Mesodermal cell (in vitro differentiated cells): ENCODE measurements at regions not wholly inside any gene's neighbourhood (a gene's known extent, or its start where the extent isn't known, plus 50 kb on each side); places are given as distances from the start of the nearest gene placed in this dataset.

Source experiments
- H3K27ac ChIP-seq: 2 replicates; pipeline ENCODE4 v1.7.0; 2013; ENCODE audit warnings: mild to moderate bottlenecking, low read depth, low read length, moderate library complexity; ENCODE audit not compliant: severe bottlenecking
- H3K36me3 ChIP-seq: 2 replicates; pipeline ENCODE4 v1.7.1; 2013; ENCODE audit warnings: mild to moderate bottlenecking, low read length, moderate library complexity; ENCODE audit not compliant: control insufficient read depth, insufficient read depth
- H3K4me1 ChIP-seq: one replicate; pipeline ENCODE4 v1.7.1; 2013; ENCODE audit warnings: mild to moderate bottlenecking, low read length; ENCODE audit not compliant: insufficient read depth, control insufficient read depth, poor library complexity, severe bottlenecking
- H3K4me3 ChIP-seq: 2 replicates; pipeline ENCODE4 v1.7.0; 2013; ENCODE audit warnings: low read length, control low read depth, mild to moderate bottlenecking; ENCODE audit not compliant: insufficient read depth, poor library complexity, severe bottlenecking; ENCODE audit errors: extremely low read depth
- H3K9me3 ChIP-seq: 2 replicates; pipeline ENCODE4 v1.7.1; 2013; ENCODE audit warnings: mild to moderate bottlenecking, low read length, moderate library complexity; ENCODE audit not compliant: control insufficient read depth
- WGBS, 2 experiments: methylation state at CpG; one replicate each; pipeline ENCODE4 v1.1.5; 2013; ENCODE audit warnings: missing lambda C conversion rate in 2 of 2; ENCODE audit not compliant: insufficient coverage in 2 of 2; 5-methylcytosine and 5-hydroxymethylcytosine counted together

- Histone ChIP-seq H3K36me3 (no peaks in the 10 kb centered on the region), H3K4me1 (peaks cover 13% of the 10 kb centered on the region), H3K9me3 (no peaks in the 10 kb centered on the region), H3K27ac (peak overlapping the region; percentile 68), H3K4me3 (no peak overlapping the region)
- 72 to 83% methylated on average over 3 of the region's 3 CpGs for WGBS, 2 experiments
These were observed 195.2 kb downstream of the KLF12 start for GRCh38 chr13:73939071-73939380.

GRCh38 chr13:73938372-73939070, 195.7 kb downstream of the KLF12 start:
- 64 to 86% methylated on average over 7 to 9 of the region's 10 CpGs for WGBS, 2 experiments
- H3K27ac ChIP-seq = peak overlapping the region; percentile 68
- no peak overlapping the region for H3K4me3 ChIP-seq

GRCh38 chr13:73937441-73937840, 196.8 kb downstream of the KLF12 start:
- Histone ChIP-seq H3K4me1 (peaks cover 13% of the 10 kb centered on the region), H3K36me3 (no peaks in the 10 kb centered on the region), H3K9me3 (no peaks in the 10 kb centered on the region), H3K4me3 (no peak overlapping the region), H3K27ac (no peak overlapping the region)
- WGBS, 2 experiments = 100% methylated on average over 1 of the region's 1 CpG

More at GRCh38 chr13:73938372-73939070, 195.7 kb downstream of the KLF12 start:
- H3K9me3 ChIP-seq = no peaks in the 10 kb centered on the region
- peaks cover 13% of the 10 kb centered on the region for H3K4me1 ChIP-seq
- no peaks in the 10 kb centered on the region for H3K36me3 ChIP-seq

GRCh38 chr13:73935991-73936390, 198.2 kb downstream of the KLF12 start:
- no peaks in the 10 kb centered on the region for H3K9me3 ChIP-seq
- WGBS, 2 experiments = 83 to 97% methylated on average over 1 to 3 of the region's 3 CpGs
- no peak overlapping the region for H3K27ac ChIP-seq
- H3K36me3 ChIP-seq = no peaks in the 10 kb centered on the region
- H3K4me3 ChIP-seq = no peak overlapping the region
- peaks cover 13% of the 10 kb centered on the region for H3K4me1 ChIP-seq

GRCh38 chr13:73934771-73935170, 199.4 kb downstream of the KLF12 start:
- WGBS, 2 experiments = 92 to 100% methylated on average over 1 to 2 of the region's 3 CpGs
- Histone ChIP-seq H3K27ac (no peak overlapping the region), H3K36me3 (no peaks in the 10 kb centered on the region), H3K9me3 (no peaks in the 10 kb centered on the region), H3K4me1 (peaks cover 13% of the 10 kb centered on the region), H3K4me3 (no peak overlapping the region)

- Histone ChIP-seq H3K4me3 (no peak overlapping the region), H3K27ac (no peak overlapping the region), H3K36me3 (no peaks in the 10 kb centered on the region), H3K9me3 (no peaks in the 10 kb centered on the region), H3K4me1 (peaks cover 13% of the 10 kb centered on the region)
- WGBS, 2 experiments = 82 to 88% methylated on average over 2 of the region's 4 CpGs
These were observed 200.0 kb downstream of the KLF12 start for GRCh38 chr13:73934215-73934641.

GRCh38 chr13:73933795-73934194, 200.4 kb downstream of the KLF12 start:
- H3K4me3 ChIP-seq = no peak overlapping the region
- peaks cover 12% of the 10 kb centered on the region for H3K4me1 ChIP-seq
- H3K27ac ChIP-seq = no peak overlapping the region
- WGBS, 2 experiments = 77 to 100% methylated on average over 2 of the region's 2 CpGs
- no peaks in the 10 kb centered on the region for H3K36me3 ChIP-seq
- no peaks in the 10 kb centered on the region for H3K9me3 ChIP-seq

GRCh38 chr13:73932091-73932490, 202.1 kb downstream of the KLF12 start:
- no peaks in the 10 kb centered on the region for H3K9me3 ChIP-seq
- no peaks in the 10 kb centered on the region for H3K36me3 ChIP-seq
- H3K27ac ChIP-seq = no peak overlapping the region
- H3K4me3 ChIP-seq = no peak overlapping the region
- H3K4me1 ChIP-seq = no peaks in the 10 kb centered on the region
- no CpG with 5 or more reads among the region's 2 CpGs for WGBS, 2 experiments

GRCh38 chr13:73929287-73929932, 204.8 kb downstream of the KLF12 start:
- 94 to 100% methylated on average over 2 to 5 of the region's 6 CpGs for WGBS, 2 experiments

GRCh38 chr13:73924607-73925006, 209.6 kb downstream of the KLF12 start:
- H3K27ac ChIP-seq = no peak overlapping the region
- WGBS, 2 experiments = 80% methylated on average over 1 of the region's 1 CpG; no CpG with 5 or more reads in 1 of the 2 experiments
- no peaks in the 10 kb centered on the region for H3K4me1 ChIP-seq
- no peaks in the 10 kb centered on the region for H3K36me3 ChIP-seq
- no peak overlapping the region for H3K4me3 ChIP-seq
- H3K9me3 ChIP-seq = no peaks in the 10 kb centered on the region

More at GRCh38 chr13:73929287-73929932, 204.8 kb downstream of the KLF12 start:
- Histone ChIP-seq H3K4me3 (no peak overlapping the region), H3K9me3 (no peaks in the 10 kb centered on the region), H3K36me3 (no peaks in the 10 kb centered on the region), H3K4me1 (no peaks in the 10 kb centered on the region), H3K27ac (no peak overlapping the region)
